Smooth muscle cell (in vitro differentiated cells): ENCODE measurements at regions not wholly inside any gene's neighbourhood (a gene's known extent, or its start where the extent isn't known, plus 50 kb on each side); places are given as distances from the start of the nearest gene placed in this dataset.
"Not testable (repeated sequence)": the region's sequence is repeated elsewhere in the genome, so short reads cannot be mapped to it uniquely, and the experiment has no call there.

Experiments
- DNase-seq: peaks from one replicate; lab custom pipeline; 2025; ENCODE audit not compliant: unreplicated experiment; lab: John Stamatoyannopoulos, UW
- H2AFZ ChIP-seq: fragments of 200-600 bp; sonication (generic); 2 replicates; pipeline ENCODE4 v1.6.0; 2016; ENCODE audit warnings: antibody characterized with exemption, low read depth, mild to moderate bottlenecking
- H3F3A ChIP-seq: fragments of 200-600 bp; sonication (generic); 2 replicates; pipeline ENCODE4 v1.6.0; 2017; ENCODE audit warnings: antibody characterized with exemption, low read depth
- H3K27ac ChIP-seq: fragments of 200-600 bp; sonication (generic); 2 replicates; pipeline ENCODE4 v1.5.1; 2016; ENCODE audit warnings: low read depth, mild to moderate bottlenecking
- H3K27me3 ChIP-seq: fragments of 200-600 bp; sonication (generic); 2 replicates; pipeline ENCODE4 v1.6.1; 2016; ENCODE audit warnings: low read depth, mild to moderate bottlenecking
- H3K36me3 ChIP-seq: fragments of 200-600 bp; sonication (generic); 2 replicates; pipeline ENCODE4 v1.5.1; 2016; ENCODE audit warnings: low read depth
- H3K4me1 ChIP-seq: fragments of 200-600 bp; sonication (generic); 2 replicates; pipeline ENCODE4 v1.5.1; 2016; ENCODE audit warnings: low read depth
- H3K4me2 ChIP-seq: fragments of 200-600 bp; sonication (generic); 2 replicates; pipeline ENCODE4 v1.6.0; 2016; ENCODE audit warnings: mild to moderate bottlenecking
- H3K4me3 ChIP-seq: fragments of 200-600 bp; sonication (generic); 2 replicates; pipeline ENCODE4 v1.5.1; 2016; ENCODE audit warnings: mild to moderate bottlenecking
- H3K79me2 ChIP-seq: fragments of 200-600 bp; sonication (generic); 2 replicates; pipeline ENCODE4 v1.6.0; 2016; ENCODE audit warnings: low read depth, mild to moderate bottlenecking
- H3K9ac ChIP-seq: fragments of 200-600 bp; sonication (generic); 2 replicates; pipeline ENCODE4 v1.6.0; 2016; ENCODE audit warnings: low read depth
- H3K9me3 ChIP-seq: fragments of 200-600 bp; sonication (generic); replicated peaks from 2 replicates; pipeline ENCODE4 v1.5.1; 2016; ENCODE audit warnings: low read depth
- H4K20me1 ChIP-seq: fragments of 200-600 bp; sonication (generic); 2 replicates; pipeline ENCODE4 v1.6.0; 2016; ENCODE audit warnings: low read depth
- WGBS: methylation state at CpG from one replicate; pipeline ENCODE4 v1.1.7; 2016; ENCODE audit warnings: low lambda C conversion rate; 5-methylcytosine and 5-hydroxymethylcytosine counted together
- TF ChIP-seq, protein P1 (sequence below): fragments of 200-600 bp; sonication (generic); IDR thresholded peaks from 2 replicates; pipeline ENCODE4 v1.5.1; 2017; ENCODE audit warnings: borderline replicate concordance, mild to moderate bottlenecking, antibody characterized with exemption; ENCODE audit not compliant: insufficient read depth, poor library complexity, severe bottlenecking

DNA sequence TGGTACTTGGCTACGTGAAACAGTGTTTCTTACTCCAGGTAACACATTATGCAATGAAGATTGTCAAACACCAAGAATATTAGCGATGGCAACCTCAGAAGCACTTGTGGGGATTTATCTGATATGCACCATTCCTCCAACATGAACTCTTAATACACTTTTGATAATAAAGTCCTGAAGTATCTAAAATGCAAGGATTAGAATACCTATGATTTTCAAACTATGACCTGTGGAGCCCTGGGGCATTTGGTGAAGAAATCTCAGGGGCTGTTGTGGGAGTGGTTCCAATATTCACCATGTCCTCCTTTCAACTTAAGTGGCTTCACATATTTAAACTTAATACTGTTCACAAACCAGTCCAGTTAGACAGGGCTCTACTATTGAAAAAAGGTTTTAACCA, 214.6 kb upstream of the POU5F2 start:
- no peaks in the 10 kb centered on the region for H3K36me3 ChIP-seq
- no peak overlapping the region for H2AFZ ChIP-seq
- TF ChIP-seq, protein P1, sequence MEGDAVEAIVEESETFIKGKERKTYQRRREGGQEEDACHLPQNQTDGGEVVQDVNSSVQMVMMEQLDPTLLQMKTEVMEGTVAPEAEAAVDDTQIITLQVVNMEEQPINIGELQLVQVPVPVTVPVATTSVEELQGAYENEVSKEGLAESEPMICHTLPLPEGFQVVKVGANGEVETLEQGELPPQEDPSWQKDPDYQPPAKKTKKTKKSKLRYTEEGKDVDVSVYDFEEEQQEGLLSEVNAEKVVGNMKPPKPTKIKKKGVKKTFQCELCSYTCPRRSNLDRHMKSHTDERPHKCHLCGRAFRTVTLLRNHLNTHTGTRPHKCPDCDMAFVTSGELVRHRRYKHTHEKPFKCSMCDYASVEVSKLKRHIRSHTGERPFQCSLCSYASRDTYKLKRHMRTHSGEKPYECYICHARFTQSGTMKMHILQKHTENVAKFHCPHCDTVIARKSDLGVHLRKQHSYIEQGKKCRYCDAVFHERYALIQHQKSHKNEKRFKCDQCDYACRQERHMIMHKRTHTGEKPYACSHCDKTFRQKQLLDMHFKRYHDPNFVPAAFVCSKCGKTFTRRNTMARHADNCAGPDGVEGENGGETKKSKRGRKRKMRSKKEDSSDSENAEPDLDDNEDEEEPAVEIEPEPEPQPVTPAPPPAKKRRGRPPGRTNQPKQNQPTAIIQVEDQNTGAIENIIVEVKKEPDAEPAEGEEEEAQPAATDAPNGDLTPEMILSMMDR = no peak
- no peak for DNase-seq
- H3K4me3 ChIP-seq = no peak overlapping the region
- H4K20me1 ChIP-seq = no peaks in the 10 kb centered on the region
- H3K9me3 ChIP-seq = no peaks in the 10 kb centered on the region
- WGBS = 80% methylated on average over 2 of the region's 2 CpGs
- H3K9ac ChIP-seq = no peak overlapping the region
- no peaks in the 10 kb centered on the region for H3K79me2 ChIP-seq
- no peak overlapping the region for H3K27ac ChIP-seq
- H3F3A ChIP-seq = no peaks in the 10 kb centered on the region
- H3K27me3 ChIP-seq = no peaks in the 10 kb centered on the region
- no peaks in the 10 kb centered on the region for H3K4me1 ChIP-seq
- H3K4me2 ChIP-seq = no peak overlapping the region

DNA sequence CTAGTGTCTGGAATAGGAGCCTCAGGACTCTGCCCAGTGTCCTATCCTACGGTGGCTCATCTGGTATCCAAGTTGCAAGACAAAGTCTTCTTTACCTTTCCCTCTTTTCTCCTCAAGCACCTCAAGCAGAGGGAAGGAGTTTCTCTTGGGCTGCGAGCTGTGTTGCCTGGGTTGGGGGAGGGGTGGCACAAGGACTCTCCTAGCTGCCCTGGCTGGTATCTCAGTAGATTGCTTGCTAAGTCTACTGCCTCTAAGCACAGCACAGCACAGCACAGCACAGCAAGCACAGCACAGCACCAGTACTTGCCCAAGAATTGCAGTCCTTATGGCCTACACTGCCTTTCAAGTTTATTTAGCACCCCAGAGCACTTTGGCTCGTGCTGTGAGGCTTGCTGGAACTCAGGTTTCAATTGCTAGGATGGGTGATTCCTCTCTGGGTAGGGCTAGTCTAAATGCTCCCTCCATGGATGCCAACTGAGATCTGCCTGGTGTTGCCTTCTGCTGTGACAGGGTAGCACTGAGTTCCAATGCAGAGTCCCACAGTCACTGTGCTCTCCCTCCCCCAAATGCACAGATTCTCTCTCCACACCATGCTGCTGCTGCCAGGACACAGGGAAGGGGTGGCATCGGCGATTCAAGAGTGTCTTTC, 213.1 kb upstream of the POU5F2 start:
- no peak overlapping the region for H3K4me2 ChIP-seq
- H3K36me3 ChIP-seq = no peaks in the 10 kb centered on the region
- H3F3A ChIP-seq = no peaks in the 10 kb centered on the region
- no peaks in the 10 kb centered on the region for H3K9me3 ChIP-seq
- H3K4me3 ChIP-seq = no peak overlapping the region
- no peak overlapping the region for H2AFZ ChIP-seq
- TF ChIP-seq, protein P1 = no peak
- H4K20me1 ChIP-seq = no peaks in the 10 kb centered on the region
- no peak overlapping the region for H3K27ac ChIP-seq
- H3K4me1 ChIP-seq = no peaks in the 10 kb centered on the region
- no peaks in the 10 kb centered on the region for H3K79me2 ChIP-seq
- H3K27me3 ChIP-seq = no peaks in the 10 kb centered on the region
- WGBS = 91% methylated on average over 5 of the region's 5 CpGs
- no peak for DNase-seq
- H3K9ac ChIP-seq = no peak overlapping the region

DNA sequence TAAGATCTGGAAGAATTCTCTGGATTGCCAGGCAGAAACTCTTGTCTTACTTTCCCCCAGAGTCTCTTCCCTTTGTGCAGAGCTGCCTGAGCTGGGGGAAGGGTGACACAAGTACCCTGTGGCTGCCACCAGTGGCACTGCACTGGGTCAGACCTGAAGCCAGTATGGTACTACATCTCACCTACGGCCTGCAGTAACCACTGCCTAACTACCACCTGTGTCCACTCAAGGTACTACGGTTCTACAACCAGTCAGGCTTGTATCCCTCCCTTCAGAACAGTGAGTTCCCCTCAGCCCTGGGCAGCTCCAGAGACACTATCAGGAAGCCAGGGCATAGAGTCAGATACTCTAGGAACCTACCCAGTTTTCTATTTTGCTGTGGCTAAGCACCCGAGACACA, 212.0 kb upstream of the POU5F2 start:
- H3K4me3 ChIP-seq = no peak overlapping the region
- WGBS = 100% methylated on average over 3 of the region's 3 CpGs
- H4K20me1 ChIP-seq = no peaks in the 10 kb centered on the region
- TF ChIP-seq, protein P1 = no peak
- no peaks in the 10 kb centered on the region for H3K27me3 ChIP-seq
- no peak overlapping the region for H3K9ac ChIP-seq
- no peaks in the 10 kb centered on the region for H3K4me1 ChIP-seq
- H3F3A ChIP-seq = no peaks in the 10 kb centered on the region
- H3K79me2 ChIP-seq = no peaks in the 10 kb centered on the region
- DNase-seq = no peak
- H3K4me2 ChIP-seq = no peak overlapping the region
- H3K27ac ChIP-seq = no peak overlapping the region
- no peaks in the 10 kb centered on the region for H3K36me3 ChIP-seq
- no peak overlapping the region for H2AFZ ChIP-seq
- no peaks in the 10 kb centered on the region for H3K9me3 ChIP-seq

DNA sequence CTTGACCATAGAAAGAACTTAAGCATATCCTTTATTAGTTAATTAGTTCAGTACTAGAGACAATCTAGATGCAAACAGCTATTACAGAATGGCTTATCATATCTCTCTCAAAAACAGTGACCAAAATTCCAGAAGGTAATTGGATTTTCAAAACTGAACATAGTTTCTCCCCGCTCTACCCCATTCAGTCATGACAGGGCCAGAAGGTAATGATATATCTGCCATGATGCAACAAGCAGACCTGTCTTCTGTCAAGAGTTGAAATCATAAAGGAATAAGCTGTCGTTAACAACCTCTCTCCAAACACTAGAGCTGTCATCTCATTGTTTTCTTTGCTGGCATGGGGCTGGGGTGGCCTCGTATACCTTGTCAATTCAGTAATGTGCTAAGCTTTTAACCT, 200.5 kb upstream of the POU5F2 start:
- no peak for DNase-seq
- H2AFZ ChIP-seq = no peak overlapping the region
- H3K9me3 ChIP-seq = no peaks in the 10 kb centered on the region
- no peaks in the 10 kb centered on the region for H4K20me1 ChIP-seq
- H3K79me2 ChIP-seq = no peaks in the 10 kb centered on the region
- H3K4me1 ChIP-seq = no peaks in the 10 kb centered on the region
- no peak overlapping the region for H3K27ac ChIP-seq
- H3K36me3 ChIP-seq = no peaks in the 10 kb centered on the region
- H3K4me3 ChIP-seq = no peak overlapping the region
- H3K27me3 ChIP-seq = no peaks in the 10 kb centered on the region
- no peaks in the 10 kb centered on the region for H3F3A ChIP-seq
- no peak overlapping the region for H3K9ac ChIP-seq
- TF ChIP-seq, protein P1 = no peak
- WGBS = 72% methylated on average over 3 of the region's 3 CpGs
- H3K4me2 ChIP-seq = no peak overlapping the region

DNA sequence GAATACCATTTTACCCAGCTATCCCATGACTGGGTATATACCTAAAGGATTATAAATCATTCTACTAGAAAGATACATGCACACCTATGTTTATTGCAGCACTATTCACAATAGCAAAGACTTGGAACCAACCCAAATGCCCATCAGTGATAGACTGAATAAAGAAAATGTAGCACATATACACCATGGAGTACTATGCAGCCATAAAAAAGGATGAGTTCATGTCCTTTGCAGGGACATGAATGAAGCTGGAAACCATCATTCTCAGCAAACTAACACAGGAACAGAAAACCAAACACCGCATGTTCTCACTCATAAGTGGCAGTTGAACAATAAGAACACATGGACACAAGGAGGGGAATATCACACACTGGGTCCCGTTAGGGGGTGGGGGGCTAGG, 191.9 kb upstream of the POU5F2 start:
- not testable (repeated sequence) for H3K4me2 ChIP-seq, H2AFZ ChIP-seq, H3K4me1 ChIP-seq, H3K4me3 ChIP-seq, H3F3A ChIP-seq, H3K36me3 ChIP-seq, H4K20me1 ChIP-seq, H3K79me2 ChIP-seq, H3K9me3 ChIP-seq, H3K9ac ChIP-seq, H3K27me3 ChIP-seq, DNase-seq, H3K27ac ChIP-seq
- 94% methylated on average over 2 of the region's 2 CpGs for WGBS
